Uterus (tissue), 3 donors: ENCODE measurements at regions not wholly inside any gene's neighbourhood (a gene's known extent, or its start where the extent isn't known, plus 50 kb on each side); places are given as distances from the start of the nearest gene placed in this dataset.

Experiments
- DNase-seq, 2 donors: peaks; one replicate each; pipeline ENCODE4 v3.0.0-alpha.2; 2019 to 2020
- H3K27ac ChIP-seq, 2 donors: fragments of 200-600 bp; sonication (generic); 1 replicate in 1 of 2; 2 replicates in 1 of 2; pipeline ENCODE4 v1.5.1; 2016 to 2018
- H3K27me3 ChIP-seq, 2 donors: fragments of 200-600 bp; sonication (generic); one replicate each; pipeline ENCODE4 v1.5.1; 2018 to 2019; ENCODE audit warnings: control low read depth in 1 of 2
- H3K36me3 ChIP-seq, 2 donors: fragments of 200-600 bp; sonication (generic); one replicate each; pipeline ENCODE4 v1.5.1; 2019; ENCODE audit warnings: control low read depth in 1 of 2
- H3K4me1 ChIP-seq, 2 donors: fragments of 200-600 bp; sonication (generic); one replicate each; pipeline ENCODE4 v1.5.1; 2018 to 2019; ENCODE audit warnings: control low read depth in 1 of 2
- H3K4me3 ChIP-seq, 2 donors: fragments of 200-600 bp; sonication (generic); 1 replicate in 1 of 2; 2 replicates in 1 of 2; pipeline ENCODE4 v1.5.1; 2018 to 2019; ENCODE audit warnings: mild to moderate bottlenecking in 1 of 2
- H3K9me3 ChIP-seq, 2 donors: fragments of 200-600 bp; sonication (generic); one replicate each; pipeline ENCODE4 v1.5.1; 2019; ENCODE audit warnings: control low read depth in 1 of 2
- POLR2A ChIP-seq, 2 donors: fragments of 450-650 bp; IDR thresholded peaks; one replicate each; pipeline ENCODE4 v1.6.1; 2016; ENCODE audit warnings: antibody characterized with exemption in 2 of 2, mild to moderate bottlenecking in 1 of 2, moderate library complexity in 1 of 2
- intact Hi-C: fragments of 100-400 bp; cut with DNase I; formaldehyde crosslinking; loops from one replicate; pipeline ENCODE4 v1.15.1; 2023; ENCODE audit warnings: low total_unique reads
- TF ChIP-seq, protein P1 (sequence below), 4 experiments: fragments of 200-600 bp in 2 of 4; fragments of 450-650 bp in 2 of 4; sonication (generic) in 2 of 4; IDR thresholded peaks; one replicate each; pipeline ENCODE4 v1.5.1; 2016 to 2019; ENCODE audit warnings: antibody characterized with exemption in 4 of 4, mild to moderate bottlenecking in 2 of 4, moderate library complexity in 1 of 4
- donor health status: DM: yes; HTN: yes; CAD: no.

GRCh38 chr1:104929280-104929679 is 1179.6 kb downstream of the AMY1C start:
- intact Hi-C loops = no loop called here
- Histone ChIP-seq H3K27me3 (no peaks in the 10 kb centered on the region), H3K27ac (no peak overlapping the region), H3K9me3 (no peaks in the 10 kb centered on the region), H3K36me3 (no peaks in the 10 kb centered on the region), H3K4me3 (no peak overlapping the region), H3K4me1 (no peaks in the 10 kb centered on the region)
- no peak for DNase-seq
- no peak for TF ChIP-seq POLR2A (IDR thresholded peaks at IDR 0.05)
- TF ChIP-seq, protein P1, sequence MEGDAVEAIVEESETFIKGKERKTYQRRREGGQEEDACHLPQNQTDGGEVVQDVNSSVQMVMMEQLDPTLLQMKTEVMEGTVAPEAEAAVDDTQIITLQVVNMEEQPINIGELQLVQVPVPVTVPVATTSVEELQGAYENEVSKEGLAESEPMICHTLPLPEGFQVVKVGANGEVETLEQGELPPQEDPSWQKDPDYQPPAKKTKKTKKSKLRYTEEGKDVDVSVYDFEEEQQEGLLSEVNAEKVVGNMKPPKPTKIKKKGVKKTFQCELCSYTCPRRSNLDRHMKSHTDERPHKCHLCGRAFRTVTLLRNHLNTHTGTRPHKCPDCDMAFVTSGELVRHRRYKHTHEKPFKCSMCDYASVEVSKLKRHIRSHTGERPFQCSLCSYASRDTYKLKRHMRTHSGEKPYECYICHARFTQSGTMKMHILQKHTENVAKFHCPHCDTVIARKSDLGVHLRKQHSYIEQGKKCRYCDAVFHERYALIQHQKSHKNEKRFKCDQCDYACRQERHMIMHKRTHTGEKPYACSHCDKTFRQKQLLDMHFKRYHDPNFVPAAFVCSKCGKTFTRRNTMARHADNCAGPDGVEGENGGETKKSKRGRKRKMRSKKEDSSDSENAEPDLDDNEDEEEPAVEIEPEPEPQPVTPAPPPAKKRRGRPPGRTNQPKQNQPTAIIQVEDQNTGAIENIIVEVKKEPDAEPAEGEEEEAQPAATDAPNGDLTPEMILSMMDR (IDR thresholded peaks at IDR 0.05) = no peak

DNA sequence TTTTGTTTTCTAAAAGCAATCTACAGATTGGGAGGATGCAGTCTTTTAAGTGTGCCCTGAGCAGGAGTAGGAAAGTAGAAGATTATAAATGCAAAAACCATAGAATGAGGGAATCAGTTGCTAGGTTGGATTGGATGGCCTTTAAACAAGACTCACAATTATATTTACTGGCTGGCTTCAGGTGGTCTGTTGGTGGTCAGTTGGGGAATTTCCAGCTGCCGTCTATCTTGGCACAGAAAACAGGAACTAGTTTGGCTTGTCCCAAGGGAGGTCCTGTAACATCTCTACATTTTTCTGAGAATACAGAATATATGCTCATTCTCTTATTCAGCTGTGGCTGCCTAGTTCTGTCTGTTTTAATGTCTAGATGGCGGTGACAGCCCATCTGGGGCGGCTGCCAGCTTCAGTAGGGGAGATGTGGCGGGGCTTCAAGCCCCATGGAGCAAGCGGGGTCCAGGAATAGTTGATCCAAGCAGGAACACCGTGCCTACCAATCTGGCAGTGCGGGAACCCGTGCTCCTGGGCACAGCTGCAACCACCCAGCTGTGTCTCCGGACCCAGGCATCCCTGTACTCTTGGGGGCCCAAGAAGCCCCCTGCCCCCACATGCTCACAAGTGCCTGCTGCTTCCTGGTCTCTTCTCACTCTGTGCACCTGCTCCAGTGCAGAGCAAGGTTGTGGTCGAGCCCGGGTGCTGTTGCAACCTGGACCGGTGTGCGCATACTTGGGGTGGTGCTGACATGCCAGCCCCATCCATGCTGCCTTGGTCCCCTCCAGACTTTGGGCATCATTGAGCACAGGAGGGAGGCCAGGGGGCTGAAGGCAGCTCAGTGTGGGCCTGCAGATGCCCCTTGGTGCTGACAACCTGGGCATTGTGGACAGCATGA is 1182.6 kb downstream of the AMY1C start:
- no peak for DNase-seq
- TF ChIP-seq, protein P1 (IDR thresholded peaks at IDR 0.05) = no peak
- TF ChIP-seq POLR2A (IDR thresholded peaks at IDR 0.05) = no peak
- Histone ChIP-seq H3K9me3 (no peaks in the 10 kb centered on the region), H3K27ac (no peak overlapping the region), H3K27me3 (no peaks in the 10 kb centered on the region), H3K4me3 (no peak overlapping the region), H3K4me1 (no peaks in the 10 kb centered on the region), H3K36me3 (no peaks in the 10 kb centered on the region)
- intact Hi-C loops = no loop called here

- no peaks in the 10 kb centered on the region for H3K27me3 ChIP-seq
- H3K27ac ChIP-seq = no peak overlapping the region
- no peaks in the 10 kb centered on the region for H3K36me3 ChIP-seq
- no peak overlapping the region for H3K4me3 ChIP-seq
- no peak for TF ChIP-seq POLR2A (IDR thresholded peaks at IDR 0.05)
- TF ChIP-seq, protein P1 (IDR thresholded peaks at IDR 0.05) = no peak
- H3K4me1 ChIP-seq = no peaks in the 10 kb centered on the region
- intact Hi-C loops = no loop called here
- no peaks in the 10 kb centered on the region for H3K9me3 ChIP-seq
- DNase-seq = no peak
Observed at GRCh38 chr1:104932949-104933679, 1183.4 kb downstream of the AMY1C start.

DNA sequence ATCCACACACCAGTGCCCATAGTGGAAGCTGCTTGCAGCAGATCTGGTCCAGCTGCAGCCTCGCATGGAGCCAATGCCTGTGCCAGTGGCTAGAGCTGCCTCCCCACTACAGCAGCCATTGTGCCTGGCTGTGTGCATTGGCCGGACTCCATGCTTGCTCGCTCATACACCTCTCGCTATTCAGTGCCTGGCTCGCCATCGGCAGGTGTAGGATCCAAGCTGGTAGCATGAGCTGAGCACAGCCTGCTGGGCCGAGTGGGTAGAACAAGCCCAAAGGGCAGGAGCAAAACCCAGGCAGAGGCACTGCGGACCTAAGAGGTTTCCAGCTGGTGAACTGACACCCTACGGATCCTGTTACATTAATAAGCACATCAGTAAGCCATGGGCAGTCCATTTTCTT is 1184.1 kb downstream of the AMY1C start:
- no peaks in the 10 kb centered on the region for H3K27me3 ChIP-seq
- H3K36me3 ChIP-seq = no peaks in the 10 kb centered on the region
- H3K4me1 ChIP-seq = no peaks in the 10 kb centered on the region
- no peak overlapping the region for H3K27ac ChIP-seq
- no peaks in the 10 kb centered on the region for H3K9me3 ChIP-seq
- H3K4me3 ChIP-seq = no peak overlapping the region
- no peak for TF ChIP-seq POLR2A (IDR thresholded peaks at IDR 0.05)
- TF ChIP-seq, protein P1 (IDR thresholded peaks at IDR 0.05) = no peak
- DNase-seq = no peak
- intact Hi-C loops = no loop called here

DNA sequence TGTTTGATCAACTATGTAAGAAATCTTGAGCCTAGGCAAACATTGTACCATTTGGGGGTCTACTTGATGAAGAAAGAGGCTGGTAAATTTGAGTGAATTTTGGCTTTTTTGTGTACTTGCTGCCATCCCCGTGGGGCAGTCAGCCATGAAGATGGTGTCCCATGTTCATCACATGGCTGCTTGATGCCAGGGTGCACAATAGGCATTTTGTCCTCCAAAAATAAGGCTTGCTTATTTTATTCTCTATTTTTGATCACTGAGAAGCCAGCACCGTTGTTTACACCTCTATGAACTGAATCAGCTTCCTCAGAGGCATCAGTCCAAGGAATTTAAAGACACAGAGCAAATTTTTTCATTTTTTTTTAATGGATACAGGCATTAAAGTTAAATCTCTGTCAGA is 1195.7 kb downstream of the AMY1C start:
- H3K36me3 ChIP-seq = no peaks in the 10 kb centered on the region
- no peak for DNase-seq
- no peak overlapping the region for H3K4me3 ChIP-seq
- no peak overlapping the region for H3K27ac ChIP-seq
- H3K4me1 ChIP-seq = no peaks in the 10 kb centered on the region
- H3K27me3 ChIP-seq = no peaks in the 10 kb centered on the region
- TF ChIP-seq, protein P1 (IDR thresholded peaks at IDR 0.05) = no peak
- no peak for TF ChIP-seq POLR2A (IDR thresholded peaks at IDR 0.05)
- no peaks in the 10 kb centered on the region for H3K9me3 ChIP-seq
- intact Hi-C loops = no loop called here
